GM18511 (cell line): ENCODE measurements at regions not wholly inside any gene's neighbourhood (a gene's known extent, or its start where the extent isn't known, plus 50 kb on each side); places are given as distances from the start of the nearest gene placed in this dataset.
A peak's percentile ranks its signal among the peaks of the same experiment; 100 is the strongest.

Experiments
- ATAC-seq: cut with Tn5 transposase; IDR thresholded peaks from one replicate; pipeline ENCODE4 v1.9.1; 2021; ENCODE audit warnings: mild to moderate bottlenecking, moderate library complexity; ENCODE audit not compliant: unreplicated experiment

- no peak for ATAC-seq
Observed at GRCh38 chr5:74200560-74200959, 440.0 kb downstream of the ENC1 start.

GRCh38 chr5:74199436-74200210, 440.9 kb downstream of the ENC1 start:
- no peak for ATAC-seq

- ATAC-seq: peak; percentile 39
Observed at GRCh38 chr5:74199005-74199404, 441.5 kb downstream of the ENC1 start.

GRCh38 chr5:74198156-74198555, 442.4 kb downstream of the ENC1 start:
- ATAC-seq: no peak

- peak; percentile 80 for ATAC-seq
Observed at GRCh38 chr5:74196233-74196632, 444.3 kb downstream of the ENC1 start.

GRCh38 chr5:74194196-74194595, 446.3 kb downstream of the ENC1 start:
- no peak for ATAC-seq

- ATAC-seq: no peak
Observed at GRCh38 chr5:74192606-74193299, 447.8 kb downstream of the ENC1 start.

GRCh38 chr5:74188351-74189105, 452.0 kb downstream of the ENC1 start:
- ATAC-seq: no peak

- ATAC-seq: no peak
Observed at GRCh38 chr5:74187757-74188156, 452.8 kb downstream of the ENC1 start.

- ATAC-seq: no peak
Observed at GRCh38 chr5:74186356-74187315, 453.9 kb downstream of the ENC1 start.

- no peak for ATAC-seq
Observed at GRCh38 chr5:74185599-74185998, 454.9 kb downstream of the ENC1 start.

- no peak for ATAC-seq
Observed at GRCh38 chr5:74184649-74185048, 455.9 kb downstream of the ENC1 start.

GRCh38 chr5:74183041-74183440, 457.5 kb downstream of the ENC1 start:
- ATAC-seq: no peak

- no peak for ATAC-seq
Observed at GRCh38 chr5:74182603-74183002, 457.9 kb downstream of the ENC1 start.

GRCh38 chr5:74179701-74180100, 460.8 kb downstream of the ENC1 start:
- no peak for ATAC-seq

- ATAC-seq: no peak
Observed at GRCh38 chr5:74179179-74179578, 461.3 kb downstream of the ENC1 start.

GRCh38 chr5:74177961-74178360, 462.6 kb downstream of the ENC1 start:
- no peak for ATAC-seq

GRCh38 chr5:74174366-74174765, 466.2 kb downstream of the ENC1 start:
- no peak for ATAC-seq

GRCh38 chr5:74173665-74174064, 466.9 kb downstream of the ENC1 start:
- no peak for ATAC-seq

- no peak for ATAC-seq
Observed at GRCh38 chr5:74173241-74173640, 467.3 kb downstream of the ENC1 start.

GRCh38 chr5:74169701-74170100, 470.8 kb downstream of the ENC1 start:
- ATAC-seq: no peak
